Ovary (tissue), 7 donors: ENCODE measurements at regions not wholly inside any gene's neighbourhood (a gene's known extent, or its start where the extent isn't known, plus 50 kb on each side); places are given as distances from the start of the nearest gene placed in this dataset.

Experiments
- DNase-seq, 5 donors: peaks; one replicate each; pipeline ENCODE4 v3.0.0-alpha.2; 2019 to 2020
- H3K27ac ChIP-seq, 2 donors: fragments of 200-600 bp; one replicate each; pipeline versions ENCODE4 v1.5.1 to v1.8.0; 2019 to 2022
- H3K27me3 ChIP-seq: fragments of 200-600 bp; one replicate; pipeline ENCODE4 v1.8.0; 2022
- H3K36me3 ChIP-seq: fragments of 200-600 bp; sonication (generic); one replicate; pipeline ENCODE4 v1.5.1; 2019
- H3K4me1 ChIP-seq: one replicate; pipeline ENCODE4 v1.8.1; 2013; ENCODE audit warnings: mild to moderate bottlenecking, moderate library complexity; ENCODE audit not compliant: insufficient read depth
- H3K4me3 ChIP-seq: fragments of 200-600 bp; sonication (generic); one replicate; pipeline ENCODE4 v1.5.1; 2017
- H3K9me3 ChIP-seq, 2 donors: fragments of 200-600 bp in 1 of 2; sonication (generic) in 1 of 2; one replicate each; pipeline versions ENCODE4 v1.5.1 to v1.8.1; 2013 to 2019; ENCODE audit warnings: mild to moderate bottlenecking in 1 of 2, moderate library complexity in 1 of 2
- CTCF ChIP-seq, 3 donors: fragments of 450-650 bp in 2 of 3; fragments of 200-600 bp in 1 of 3; IDR thresholded peaks; one replicate each; pipeline versions ENCODE4 v1.5.1 to v1.8.0; 2016 to 2022; ENCODE audit warnings: antibody characterized with exemption in 3 of 3, mild to moderate bottlenecking in 1 of 3
- EP300 ChIP-seq: sonication (generic); formaldehyde crosslinking; IDR thresholded peaks from one replicate; pipeline ENCODE4 v1.6.1; 2017; ENCODE audit warnings: antibody characterized with exemption
- POLR2A ChIP-seq: fragments of 450-650 bp; IDR thresholded peaks from one replicate; pipeline ENCODE4 v1.6.1; 2017; ENCODE audit warnings: antibody characterized with exemption, mild to moderate bottlenecking, moderate library complexity
- WGBS, 3 donors: extraction: QIAGEN DNeasy Blood & Tissue Kit in 1 of 3; methylation state at CpG; one replicate each; pipeline versions ENCODE4 v1.1.5 to v1.1.7; 2013 to 2017; 5-methylcytosine and 5-hydroxymethylcytosine counted together
- intact Hi-C, 4 donors: fragments of 100-400 bp; cut with DNase I; formaldehyde crosslinking; loops; one replicate each; pipeline versions ENCODE4 v1.11.0 to v1.15.1; 2022 to 2023
- donor health status: DM: no; HTN: no; CAD: no; lungs with moderate emphysema.
- donor health status: DM: no; HTN: no; CAD: no.
- donor health status: Bipolar disorder and iron deficiency.
- donor health status: DM: no; HTN: no; CAD: no.
- donor health status: DM: yes; HTN: yes; CAD: no.

- Histone ChIP-seq H3K9me3 (no peaks in the 10 kb centered on the region), H3K4me1 (no peaks in the 10 kb centered on the region), H3K27ac (no peak overlapping the region), H3K36me3 (no peaks in the 10 kb centered on the region), H3K27me3 (no peaks in the 10 kb centered on the region), H3K4me3 (no peak overlapping the region)
- intact Hi-C loops = no loop called here
- TF ChIP-seq CTCF (IDR thresholded peaks at IDR 0.05) (no peak), EP300 (no peak), POLR2A (no peak)
- no peak for DNase-seq
- WGBS, 3 donors = 96 to 98% (median 96%) methylated on average over 31 of the region's 31 CpGs
These were observed 1086.4 kb upstream of the PCDH10 start for GRCh38 chr4:132062611-132063239.

GRCh38 chr4:132063829-132064228 is 1085.3 kb upstream of the PCDH10 start:
- Histone ChIP-seq H3K27ac (no peak overlapping the region), H3K4me3 (no peak overlapping the region), H3K9me3 (no peaks in the 10 kb centered on the region), H3K36me3 (no peaks in the 10 kb centered on the region), H3K27me3 (no peaks in the 10 kb centered on the region), H3K4me1 (no peaks in the 10 kb centered on the region)
- DNase-seq = no peak
- WGBS, 3 donors = 11 to 20% (median 13%) methylated on average over 1 of the region's 1 CpG
- TF ChIP-seq CTCF (IDR thresholded peaks at IDR 0.05) = no peak
- no peak for TF ChIP-seq POLR2A
- TF ChIP-seq EP300 = no peak
- intact Hi-C loops = no loop called here

- Histone ChIP-seq H3K36me3 (no peaks in the 10 kb centered on the region), H3K4me3 (no peak overlapping the region), H3K4me1 (no peaks in the 10 kb centered on the region), H3K9me3 (no peaks in the 10 kb centered on the region), H3K27ac (no peak overlapping the region), H3K27me3 (no peaks in the 10 kb centered on the region)
- intact Hi-C loops = no loop called here
- no peak for DNase-seq
- TF ChIP-seq CTCF (IDR thresholded peaks at IDR 0.05) (no peak), POLR2A (no peak), EP300 (no peak)
- WGBS, 3 donors = 40 to 58% (median 51%) methylated on average over 2 of the region's 2 CpGs
These were observed 1083.1 kb upstream of the PCDH10 start for GRCh38 chr4:132065940-132066495.

- WGBS, 3 donors = 72 to 73% (median 73%) methylated on average over 1 of the region's 1 CpG
These were observed 1077.3 kb upstream of the PCDH10 start for GRCh38 chr4:132071815-132072214.

More at GRCh38 chr4:132071815-132072214, 1077.3 kb upstream of the PCDH10 start:
- no peaks in the 10 kb centered on the region for H3K4me1 ChIP-seq
- no peaks in the 10 kb centered on the region for H3K27me3 ChIP-seq
- no peaks in the 10 kb centered on the region for H3K36me3 ChIP-seq
- no peak for DNase-seq
- intact Hi-C loops = no loop called here
- no peaks in the 10 kb centered on the region for H3K9me3 ChIP-seq
- TF ChIP-seq CTCF (IDR thresholded peaks at IDR 0.05) = no peak
- TF ChIP-seq EP300 = no peak
- TF ChIP-seq POLR2A = no peak
- H3K27ac ChIP-seq = no peak overlapping the region
- no peak overlapping the region for H3K4me3 ChIP-seq
